IMR-90 (cell line): ENCODE measurements at regions not wholly inside any gene's neighbourhood (a gene's known extent, or its start where the extent isn't known, plus 50 kb on each side); places are given as distances from the start of the nearest gene placed in this dataset.

ENCODE experiments used
- ATAC-seq: fragments of 200-7000 bp; cut with Tn5 transposase; 2 replicates; pipeline ENCODE4 v1.9.1; 2020; ENCODE audit warnings: low read depth, mild to moderate bottlenecking, moderate library complexity
- BruUV-seq: library from RNA; stranded (reverse); fragments of 400-500 nt; replicated peaks from 2 replicates; lab custom pipeline; 2021; lab: Mats Ljungman, UMichigan
- CTCF ChIA-PET: fragments of 300-600 bp; formaldehyde crosslinking; extraction: SDS; loops from one replicate; lab custom pipeline; 2021; ENCODE audit warnings: antibody characterized with exemption; lab: Yijun Ruan, JAX
- POLR2A ChIA-PET: fragments of 300-600 bp; sonication (Branson Sonifier 250); formaldehyde crosslinking; loops from one replicate; lab custom pipeline; 2022; ENCODE audit warnings: antibody characterized with exemption; ENCODE audit not compliant: unreplicated experiment; lab: Charles Lee
- DNase-seq: peaks from one replicate; pipeline ENCODE4 v3.0.0; 2013
- H2AFZ ChIP-seq: replicated peaks from 2 replicates; pipeline ENCODE3; 2013; ENCODE audit warnings: low read length, mild to moderate bottlenecking; ENCODE audit not compliant: poor library complexity
- H2AK5ac ChIP-seq: 2 replicates; pipeline ENCODE4 v1.6.1; 2013; ENCODE audit warnings: low read depth, low read length, inconsistent platforms
- H2AK9ac ChIP-seq: replicated peaks from 2 replicates; pipeline ENCODE3; 2013; ENCODE audit warnings: mild to moderate bottlenecking, low read depth, low read length, moderate library complexity; ENCODE audit not compliant: poor library complexity
- H2BK120ac ChIP-seq: 2 replicates; pipeline ENCODE4 v1.6.1; 2013; ENCODE audit warnings: low read depth, low read length, inconsistent platforms
- H2BK15ac ChIP-seq: 3 replicates; pipeline ENCODE4 v1.6.1; 2013; ENCODE audit warnings: low read depth, low read length, inconsistent platforms
- H2BK20ac ChIP-seq: 2 replicates; pipeline ENCODE4 v1.6.1; 2013; ENCODE audit warnings: low read depth, mild to moderate bottlenecking, inconsistent platforms, low read length, moderate library complexity
- H2BK5ac ChIP-seq: 2 replicates; pipeline ENCODE4 v1.6.1; 2013; ENCODE audit warnings: mild to moderate bottlenecking, low read depth, low read length, inconsistent platforms; ENCODE audit not compliant: poor library complexity, severe bottlenecking
- H3K14ac ChIP-seq: replicated peaks from 2 replicates; pipeline ENCODE4 v1.6.1; 2013; ENCODE audit warnings: low read depth, low read length, inconsistent platforms
- H3K18ac ChIP-seq: 2 replicates; pipeline ENCODE4 v1.6.1; 2013; ENCODE audit warnings: low read depth, low read length, control low read depth
- H3K23ac ChIP-seq: 2 replicates; pipeline ENCODE4 v1.6.1; 2013; ENCODE audit warnings: low read depth, low read length, inconsistent platforms
- H3K27ac ChIP-seq: 2 replicates; pipeline ENCODE4 v1.5.1; 2013; ENCODE audit warnings: mild to moderate bottlenecking, control low read depth, low read length; ENCODE audit not compliant: insufficient read depth
- H3K27me3 ChIP-seq: 2 replicates; pipeline ENCODE4 v1.6.1; 2013; ENCODE audit warnings: low read length; ENCODE audit not compliant: control insufficient read depth, insufficient read depth
- H3K36me3 ChIP-seq: 2 replicates; pipeline ENCODE4 v1.6.1; 2013; ENCODE audit warnings: low read length, mixed read lengths; ENCODE audit not compliant: control insufficient read depth, insufficient read depth
- H3K4ac ChIP-seq: 2 replicates; pipeline ENCODE4 v1.6.1; 2013; ENCODE audit warnings: low read depth, low read length, inconsistent platforms
- H3K4me1 ChIP-seq: 2 replicates; pipeline ENCODE4 v1.6.1; 2013; ENCODE audit warnings: low read length, mixed read lengths; ENCODE audit not compliant: control insufficient read depth, insufficient read depth
- H3K4me2 ChIP-seq: 2 replicates; pipeline ENCODE4 v1.6.1; 2013; ENCODE audit warnings: low read depth, mild to moderate bottlenecking, control low read depth, low read length, moderate library complexity
- H3K4me3 ChIP-seq: 2 replicates; pipeline ENCODE4 v1.5.1; 2013; ENCODE audit warnings: low read depth, mild to moderate bottlenecking, control low read depth, low read length, moderate library complexity; ENCODE audit not compliant: insufficient read depth
- H3K56ac ChIP-seq: 2 replicates; pipeline ENCODE4 v1.6.1; 2013; ENCODE audit warnings: low read length, inconsistent platforms; ENCODE audit not compliant: insufficient read depth; ENCODE audit errors: extremely low read depth
- H3K79me1 ChIP-seq, 2 experiments: 2 replicates each; pipeline ENCODE4 v1.6.1; 2013; ENCODE audit warnings: low read length in 2 of 2, inconsistent platforms in 1 of 2, low read depth in 1 of 2
- H3K9ac ChIP-seq: 2 replicates; pipeline ENCODE4 v1.6.1; 2013; ENCODE audit warnings: low read depth, low read length, control low read depth
- H3K9me1 ChIP-seq: 2 replicates; pipeline ENCODE4 v1.6.1; 2013; ENCODE audit warnings: low read length, inconsistent platforms; ENCODE audit not compliant: insufficient read depth
- H3K9me3 ChIP-seq: 2 replicates; pipeline ENCODE4 v1.6.1; 2013; ENCODE audit warnings: low read length; ENCODE audit not compliant: control insufficient read depth, insufficient read depth
- H4K20me1 ChIP-seq: 2 replicates; pipeline ENCODE4 v1.6.1; 2013; ENCODE audit warnings: low read length, inconsistent platforms; ENCODE audit not compliant: insufficient read depth
- H4K5ac ChIP-seq: 2 replicates; pipeline ENCODE4 v1.6.1; 2013; ENCODE audit warnings: mild to moderate bottlenecking, low read depth, low read length, control low read depth
- H4K8ac ChIP-seq, 2 experiments: 2 replicates each; pipeline ENCODE4 v1.6.1; 2013; ENCODE audit warnings: low read depth in 2 of 2, low read length in 2 of 2, control low read depth in 1 of 2, inconsistent platforms in 1 of 2
- H4K91ac ChIP-seq: 2 replicates; pipeline ENCODE4 v1.6.1; 2013; ENCODE audit warnings: low read depth, low read length, inconsistent platforms; ENCODE audit not compliant: insufficient read depth
- CEBPB ChIP-seq: IDR thresholded peaks from 2 replicates; pipeline ENCODE4 v1.6.1; 2012; ENCODE audit warnings: low read depth, low read length, improper control_type of control experiment
- CHD1 ChIP-seq: IDR thresholded peaks from 2 replicates; pipeline ENCODE4 v1.6.1; 2012; ENCODE audit warnings: low read depth, low read length, improper control_type of control experiment
- CTCF ChIP-seq: conservative IDR thresholded peaks from 2 replicates; pipeline ENCODE4 v1.5.1; 2012; ENCODE audit warnings: mild to moderate bottlenecking, low read depth, low read length, improper control_type of control experiment
- ELK1 ChIP-seq: fragments of 150-350 bp; IDR thresholded peaks from 2 replicates; pipeline ENCODE4 v1.6.1; 2016; ENCODE audit warnings: low read depth, mild to moderate bottlenecking, low read length, moderate library complexity, borderline replicate concordance
- FOS ChIP-seq: fragments of 150-350 bp; IDR thresholded peaks from 2 replicates; pipeline ENCODE4 v1.6.1; 2016; ENCODE audit warnings: low read depth, low read length
- MAFK ChIP-seq: IDR thresholded peaks from 2 replicates; pipeline ENCODE4 v1.6.1; 2012; ENCODE audit warnings: low read depth, low read length, improper control_type of control experiment
- MAZ ChIP-seq: IDR thresholded peaks from 2 replicates; pipeline ENCODE4 v1.6.1; 2012; ENCODE audit warnings: low read depth, mild to moderate bottlenecking, low read length, improper control_type of control experiment, moderate library complexity, borderline replicate concordance
- MXI1 ChIP-seq: IDR thresholded peaks from 2 replicates; pipeline ENCODE4 v1.6.1; 2012; ENCODE audit warnings: low read depth, mild to moderate bottlenecking, low read length, moderate library complexity, borderline replicate concordance
- NFE2L2 ChIP-seq: fragments of 150-350 bp; IDR thresholded peaks from 2 replicates; pipeline ENCODE4 v1.6.1; 2016; ENCODE audit warnings: low read depth, mild to moderate bottlenecking, low read length
- POLR2A ChIP-seq: IDR thresholded peaks from 2 replicates; pipeline ENCODE4 v1.6.1; 2012; ENCODE audit warnings: mild to moderate bottlenecking, low read depth, low read length
- RAD21 ChIP-seq: IDR thresholded peaks from 2 replicates; pipeline ENCODE4 v1.6.1; 2012; ENCODE audit warnings: low read length, improper control_type of control experiment
- RCOR1 ChIP-seq: IDR thresholded peaks from 2 replicates; pipeline ENCODE4 v1.6.1; 2012; ENCODE audit warnings: mild to moderate bottlenecking, low read length, improper control_type of control experiment; ENCODE audit not compliant: insufficient replicate concordance
- RFX5 ChIP-seq: IDR thresholded peaks from 2 replicates; pipeline ENCODE4 v1.8.0; 2012; ENCODE audit warnings: low read depth, mild to moderate bottlenecking, low read length, moderate library complexity
- SMC3 ChIP-seq: fragments of 150-350 bp; IDR thresholded peaks from 2 replicates; pipeline ENCODE4 v1.6.1; 2016; ENCODE audit warnings: low read depth, mild to moderate bottlenecking, antibody characterized with exemption, low read length, moderate library complexity
- USF2 ChIP-seq: fragments of 150-350 bp; IDR thresholded peaks from 2 replicates; pipeline ENCODE4 v1.6.1; 2017; ENCODE audit warnings: mild to moderate bottlenecking, antibody characterized with exemption, low read length, low read depth
- WGBS, 2 experiments: methylation state at CpG; one replicate each; pipeline versions ENCODE4 v1.1.5 to v1.1.7; 2013; ENCODE audit warnings: missing lambda C conversion rate in 2 of 2; ENCODE audit not compliant: insufficient read length in 1 of 2; ENCODE audit errors: extremely low coverage in 2 of 2; 5-methylcytosine and 5-hydroxymethylcytosine counted together
- dilution Hi-C: fragments of 300-500 bp; cut with HindIII; formaldehyde crosslinking; loops from one replicate; pipeline ENCODE4 v1.14.3; 2018; ENCODE audit warnings: low sequenced_read_pairs; ENCODE audit not compliant: unreplicated experiment
- in situ Hi-C: fragments of 300-500 bp; cut with MboI; formaldehyde crosslinking; loops from 3 replicates; pipeline ENCODE4 v1.14.3; 2019; ENCODE audit warnings: low sequenced_read_pairs, inconsistent platforms, mixed read lengths
- intact Hi-C: fragments of 100-400 bp; cut with micrococcal nuclease; formaldehyde crosslinking; loops from 2 replicates; pipeline ENCODE4 v1.10.0; 2022

- H3K27me3 ChIP-seq, result no peaks in the 10 kb centered on the region
- dilution Hi-C loops (no loop called here), intact Hi-C loops (no loop called here), in situ Hi-C loops (no loop called here)
- no peak overlapping the region for H3K4me2 ChIP-seq
- H3K14ac ChIP-seq, result no peak overlapping the region
- no peaks in the 10 kb centered on the region for H3K79me1 ChIP-seq
- no peak overlapping the region for H3K9ac ChIP-seq
- H4K20me1 ChIP-seq, result no peaks in the 10 kb centered on the region
- H3K36me3 ChIP-seq, result no peaks in the 10 kb centered on the region
- no peak overlapping the region for H2AK5ac ChIP-seq
- H2BK20ac ChIP-seq, result no peak overlapping the region
- H3K4me3 ChIP-seq, result no peak overlapping the region
- no peak overlapping the region for H3K27ac ChIP-seq
- H3K23ac ChIP-seq, result no peak overlapping the region
- H4K5ac ChIP-seq, result no peak overlapping the region
- DNase-seq (peak; percentile 10), ATAC-seq (no peak)
- no peak overlapping the region for H2AK9ac ChIP-seq
- no peak overlapping the region for H2BK15ac ChIP-seq
- H3K4me1 ChIP-seq, result no peaks in the 10 kb centered on the region
- no CpG with 5 or more reads among the region's 8 CpGs for WGBS, 2 experiments
- H4K91ac ChIP-seq, result no peak overlapping the region
- no TSS peak for BruUV-seq
- no peak overlapping the region for H3K18ac ChIP-seq
- H3K4ac ChIP-seq, result no peak overlapping the region
- POLR2A ChIA-PET, result no interaction called here
- H2BK5ac ChIP-seq, result no peak overlapping the region
- CTCF ChIA-PET, result no interaction called here
- no peak overlapping the region for H3K56ac ChIP-seq
- no peak overlapping the region for H2AFZ ChIP-seq
- H4K8ac ChIP-seq, result no peak overlapping the region
- no peaks in the 10 kb centered on the region for H3K9me3 ChIP-seq
- H3K9me1 ChIP-seq, result 0 out of 2 replicates have a peak, but pooled peaks cover 3% of the 10 kb centered on the region
- no peak overlapping the region for H2BK120ac ChIP-seq
- TF ChIP-seq SMC3, result no peak
- TF ChIP-seq MAZ, result no peak
- TF ChIP-seq MAFK, result no peak
- no peak for TF ChIP-seq RFX5
- no peak for TF ChIP-seq USF2
- TF ChIP-seq FOS, result no peak
- TF ChIP-seq RCOR1, result no peak
- no peak for TF ChIP-seq POLR2A
- no peak for TF ChIP-seq RAD21
- TF ChIP-seq CTCF, result no peak
- no peak for TF ChIP-seq ELK1
- no peak for TF ChIP-seq NFE2L2
- TF ChIP-seq MXI1, result no peak
- no peak for TF ChIP-seq CEBPB
- no peak for TF ChIP-seq CHD1
These were observed 205.9 kb upstream of the STK17B start for GRCh38 chr2:196376984-196377877.
